ENCODE measurements at regions not wholly inside any gene's neighbourhood (a gene's known extent, or its start where the extent isn't known, plus 50 kb on each side); places are given as distances from the start of the nearest gene placed in this dataset.

DNA sequence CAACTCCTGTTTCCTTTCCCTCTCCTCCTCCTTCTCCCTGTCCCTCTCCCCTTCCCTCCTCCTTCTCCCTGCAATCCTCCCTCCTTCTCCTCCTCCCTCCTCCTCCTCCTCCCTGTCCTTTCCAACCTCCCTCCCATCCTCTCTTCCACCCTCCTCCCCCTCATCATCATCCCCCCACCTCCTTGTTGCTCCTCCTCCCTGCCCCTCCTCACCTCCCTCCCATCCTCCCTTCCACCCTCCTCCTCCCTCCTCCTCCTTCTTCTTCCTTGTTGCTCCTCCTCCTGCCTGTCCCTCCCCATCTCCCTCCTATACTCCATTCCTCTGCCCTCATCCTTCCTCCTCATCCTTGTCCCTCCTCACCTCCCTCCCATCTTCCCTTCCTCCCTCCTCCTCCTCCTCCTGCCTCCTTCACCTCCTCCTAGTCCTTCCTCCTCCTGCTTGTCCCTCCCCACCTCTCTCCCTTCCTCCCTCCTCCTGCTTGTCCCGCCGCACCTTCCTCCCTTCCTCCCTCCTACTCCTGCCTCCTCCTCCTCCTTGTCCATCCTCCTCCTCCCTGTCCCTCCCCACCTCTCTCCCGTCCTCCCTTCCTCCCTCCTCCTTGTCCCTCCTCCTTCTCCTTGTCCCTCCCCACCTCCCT, 222.5 kb downstream of the IRF8 start:
- TF ChIP-seq, protein P1, sequence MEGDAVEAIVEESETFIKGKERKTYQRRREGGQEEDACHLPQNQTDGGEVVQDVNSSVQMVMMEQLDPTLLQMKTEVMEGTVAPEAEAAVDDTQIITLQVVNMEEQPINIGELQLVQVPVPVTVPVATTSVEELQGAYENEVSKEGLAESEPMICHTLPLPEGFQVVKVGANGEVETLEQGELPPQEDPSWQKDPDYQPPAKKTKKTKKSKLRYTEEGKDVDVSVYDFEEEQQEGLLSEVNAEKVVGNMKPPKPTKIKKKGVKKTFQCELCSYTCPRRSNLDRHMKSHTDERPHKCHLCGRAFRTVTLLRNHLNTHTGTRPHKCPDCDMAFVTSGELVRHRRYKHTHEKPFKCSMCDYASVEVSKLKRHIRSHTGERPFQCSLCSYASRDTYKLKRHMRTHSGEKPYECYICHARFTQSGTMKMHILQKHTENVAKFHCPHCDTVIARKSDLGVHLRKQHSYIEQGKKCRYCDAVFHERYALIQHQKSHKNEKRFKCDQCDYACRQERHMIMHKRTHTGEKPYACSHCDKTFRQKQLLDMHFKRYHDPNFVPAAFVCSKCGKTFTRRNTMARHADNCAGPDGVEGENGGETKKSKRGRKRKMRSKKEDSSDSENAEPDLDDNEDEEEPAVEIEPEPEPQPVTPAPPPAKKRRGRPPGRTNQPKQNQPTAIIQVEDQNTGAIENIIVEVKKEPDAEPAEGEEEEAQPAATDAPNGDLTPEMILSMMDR (IDR thresholded peaks at IDR 0.05): no peak
- TF ChIP-seq POLR2AphosphoS5 (IDR thresholded peaks at IDR 0.05): no peak
- no peak for TF ChIP-seq POLR2A (IDR thresholded peaks at IDR 0.05)

Data from sigmoid colon (tissue), 4 donors.